ENCODE measurements at regions not wholly inside any gene's neighbourhood (a gene's known extent, or its start where the extent isn't known, plus 50 kb on each side); places are given as distances from the start of the nearest gene placed in this dataset.

DNA sequence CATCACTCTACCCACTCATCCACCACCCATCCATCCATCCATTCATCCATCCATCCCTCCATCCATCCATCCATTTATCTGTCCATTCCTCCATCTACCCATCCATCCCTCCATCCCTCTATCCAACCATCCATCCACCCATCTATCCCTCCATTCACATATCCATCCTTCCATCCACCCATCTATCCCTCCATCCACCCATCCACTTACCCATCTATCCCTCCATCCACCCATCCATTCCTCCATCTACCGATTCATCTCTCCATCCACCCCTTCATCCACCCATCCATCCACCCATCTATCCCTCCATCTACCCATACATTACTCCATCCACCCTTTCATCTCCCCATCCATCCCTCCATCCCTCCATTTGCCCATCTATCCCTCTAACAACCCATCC lies 239.6 kb upstream of the SHH start:
- TF ChIP-seq CEBPB (IDR thresholded peaks at IDR 0.05), result no peak
- no peak for TF ChIP-seq ZBTB7A (IDR thresholded peaks at IDR 0.05; ENCODE audit: low read depth)
- TF ChIP-seq, protein P1, sequence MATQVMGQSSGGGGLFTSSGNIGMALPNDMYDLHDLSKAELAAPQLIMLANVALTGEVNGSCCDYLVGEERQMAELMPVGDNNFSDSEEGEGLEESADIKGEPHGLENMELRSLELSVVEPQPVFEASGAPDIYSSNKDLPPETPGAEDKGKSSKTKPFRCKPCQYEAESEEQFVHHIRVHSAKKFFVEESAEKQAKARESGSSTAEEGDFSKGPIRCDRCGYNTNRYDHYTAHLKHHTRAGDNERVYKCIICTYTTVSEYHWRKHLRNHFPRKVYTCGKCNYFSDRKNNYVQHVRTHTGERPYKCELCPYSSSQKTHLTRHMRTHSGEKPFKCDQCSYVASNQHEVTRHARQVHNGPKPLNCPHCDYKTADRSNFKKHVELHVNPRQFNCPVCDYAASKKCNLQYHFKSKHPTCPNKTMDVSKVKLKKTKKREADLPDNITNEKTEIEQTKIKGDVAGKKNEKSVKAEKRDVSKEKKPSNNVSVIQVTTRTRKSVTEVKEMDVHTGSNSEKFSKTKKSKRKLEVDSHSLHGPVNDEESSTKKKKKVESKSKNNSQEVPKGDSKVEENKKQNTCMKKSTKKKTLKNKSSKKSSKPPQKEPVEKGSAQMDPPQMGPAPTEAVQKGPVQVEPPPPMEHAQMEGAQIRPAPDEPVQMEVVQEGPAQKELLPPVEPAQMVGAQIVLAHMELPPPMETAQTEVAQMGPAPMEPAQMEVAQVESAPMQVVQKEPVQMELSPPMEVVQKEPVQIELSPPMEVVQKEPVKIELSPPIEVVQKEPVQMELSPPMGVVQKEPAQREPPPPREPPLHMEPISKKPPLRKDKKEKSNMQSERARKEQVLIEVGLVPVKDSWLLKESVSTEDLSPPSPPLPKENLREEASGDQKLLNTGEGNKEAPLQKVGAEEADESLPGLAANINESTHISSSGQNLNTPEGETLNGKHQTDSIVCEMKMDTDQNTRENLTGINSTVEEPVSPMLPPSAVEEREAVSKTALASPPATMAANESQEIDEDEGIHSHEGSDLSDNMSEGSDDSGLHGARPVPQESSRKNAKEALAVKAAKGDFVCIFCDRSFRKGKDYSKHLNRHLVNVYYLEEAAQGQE (IDR thresholded peaks at IDR 0.05; ENCODE audit: low read depth), result no peak
- no peak for TF ChIP-seq TCF12 (IDR thresholded peaks at IDR 0.05; ENCODE audit: low read depth)
- TF ChIP-seq EGR1 (IDR thresholded peaks at IDR 0.05), result no peak
- no peak for TF ChIP-seq EP300 (IDR thresholded peaks at IDR 0.05; ENCODE audit: borderline replicate concordance)
- TF ChIP-seq TEAD4 (IDR thresholded peaks at IDR 0.05), result no peak
- no peak for TF ChIP-seq YY1 (IDR thresholded peaks at IDR 0.05; ENCODE audit: low read depth)
- no peak for TF ChIP-seq CREB1 (IDR thresholded peaks at IDR 0.05; ENCODE audit: low read depth)
- TF ChIP-seq, protein P2, sequence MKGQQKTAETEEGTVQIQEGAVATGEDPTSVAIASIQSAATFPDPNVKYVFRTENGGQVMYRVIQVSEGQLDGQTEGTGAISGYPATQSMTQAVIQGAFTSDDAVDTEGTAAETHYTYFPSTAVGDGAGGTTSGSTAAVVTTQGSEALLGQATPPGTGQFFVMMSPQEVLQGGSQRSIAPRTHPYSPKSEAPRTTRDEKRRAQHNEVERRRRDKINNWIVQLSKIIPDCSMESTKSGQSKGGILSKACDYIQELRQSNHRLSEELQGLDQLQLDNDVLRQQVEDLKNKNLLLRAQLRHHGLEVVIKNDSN (IDR thresholded peaks at IDR 0.05), result no peak
- no peak for TF ChIP-seq TAF1 (IDR thresholded peaks at IDR 0.05; ENCODE audit: low read depth)
- TF ChIP-seq, protein P3, sequence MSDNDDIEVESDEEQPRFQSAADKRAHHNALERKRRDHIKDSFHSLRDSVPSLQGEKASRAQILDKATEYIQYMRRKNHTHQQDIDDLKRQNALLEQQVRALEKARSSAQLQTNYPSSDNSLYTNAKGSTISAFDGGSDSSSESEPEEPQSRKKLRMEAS (IDR thresholded peaks at IDR 0.05), result no peak
- no peak for TF ChIP-seq RAD21 (IDR thresholded peaks at IDR 0.05; ENCODE audit: low read depth)
- no peak for TF ChIP-seq NFIC (IDR thresholded peaks at IDR 0.05)
- TF ChIP-seq FOXM1 (IDR thresholded peaks at IDR 0.05; ENCODE audit: borderline replicate concordance, low read depth), result no peak

DNA sequence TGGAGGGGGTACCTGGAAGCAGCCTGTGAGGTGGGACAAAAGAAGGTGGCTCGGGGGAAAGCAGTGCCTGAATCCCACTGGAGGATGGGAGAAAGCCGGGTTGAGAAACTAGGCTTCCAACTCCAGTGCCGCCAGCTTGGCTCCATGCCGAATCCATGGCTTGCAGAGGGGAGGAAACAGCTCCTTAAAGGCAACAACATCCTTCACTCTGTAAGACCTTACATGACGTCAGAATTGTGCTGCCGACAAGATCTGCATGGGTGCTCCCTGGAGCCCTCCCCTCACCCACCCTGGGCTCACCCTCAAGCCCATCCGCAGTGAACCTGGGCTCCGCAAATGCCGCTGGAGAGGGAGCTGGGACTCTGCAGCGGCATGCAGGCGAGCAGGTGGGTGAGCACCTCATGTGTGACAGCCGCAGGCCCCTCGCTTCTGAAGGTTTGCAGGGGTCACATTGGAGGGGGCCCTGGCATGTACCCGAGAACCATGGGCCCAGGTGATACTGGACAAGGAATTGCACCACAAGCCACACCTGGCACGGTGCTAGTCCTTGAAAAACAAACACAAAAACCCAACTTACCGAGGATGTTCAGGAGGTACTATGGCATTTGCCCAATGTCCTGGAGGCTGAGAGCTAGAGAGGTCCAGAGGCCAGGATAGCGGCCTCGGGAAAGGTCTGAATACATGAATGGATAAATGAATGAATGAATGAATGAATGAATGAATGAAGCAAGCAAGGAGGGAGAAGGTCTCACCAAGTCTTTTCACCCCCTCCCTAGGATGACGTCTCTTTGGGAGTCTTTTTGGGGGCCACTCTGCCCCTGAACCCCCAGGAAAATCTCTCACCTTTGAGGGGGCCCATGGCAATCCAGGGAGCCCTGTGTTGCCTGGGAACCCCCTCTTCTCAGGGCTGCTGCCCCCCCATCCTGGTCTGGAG lies 238.6 kb upstream of the SHH start:
- TF ChIP-seq YY1 (IDR thresholded peaks at IDR 0.05; ENCODE audit: low read depth) (no peak), FOXM1 (IDR thresholded peaks at IDR 0.05; ENCODE audit: borderline replicate concordance, low read depth) (no peak), TCF12 (IDR thresholded peaks at IDR 0.05; ENCODE audit: low read depth) (no peak), CEBPB (IDR thresholded peaks at IDR 0.05) (no peak), CREB1 (IDR thresholded peaks at IDR 0.05; ENCODE audit: low read depth) (no peak), TAF1 (IDR thresholded peaks at IDR 0.05; ENCODE audit: low read depth) (no peak), EGR1 (IDR thresholded peaks at IDR 0.05) (no peak)
- TF ChIP-seq, protein P2 (IDR thresholded peaks at IDR 0.05), result no peak

DNA sequence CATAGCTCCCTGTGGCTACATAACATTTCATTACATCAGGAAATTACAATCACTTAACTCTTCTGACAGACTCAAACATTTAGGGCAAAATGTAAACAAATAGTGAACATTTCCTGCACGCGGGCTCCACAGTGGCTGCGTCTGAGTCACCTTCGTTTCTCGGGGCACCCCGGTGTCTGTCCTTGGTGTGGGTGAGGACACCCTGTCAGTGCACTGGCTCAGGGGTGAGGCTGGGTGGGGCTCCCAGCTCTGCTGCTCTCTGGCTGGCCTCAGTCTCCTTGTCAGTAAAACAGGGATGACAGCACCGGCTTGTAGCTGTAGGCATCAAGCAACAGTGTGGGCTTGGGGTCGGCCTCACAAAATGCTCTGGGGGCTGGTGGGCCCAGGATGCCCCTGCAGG lies 237.1 kb upstream of the SHH start:
- TF ChIP-seq FOXM1 (IDR thresholded peaks at IDR 0.05; ENCODE audit: borderline replicate concordance, low read depth) (no peak), RAD21 (IDR thresholded peaks at IDR 0.05; ENCODE audit: low read depth) (no peak), ZBTB7A (IDR thresholded peaks at IDR 0.05; ENCODE audit: low read depth) (no peak), EGR1 (IDR thresholded peaks at IDR 0.05) (no peak), EP300 (IDR thresholded peaks at IDR 0.05; ENCODE audit: borderline replicate concordance) (no peak), TEAD4 (IDR thresholded peaks at IDR 0.05) (no peak), CEBPB (IDR thresholded peaks at IDR 0.05) (no peak), TCF12 (IDR thresholded peaks at IDR 0.05; ENCODE audit: low read depth) (no peak), CREB1 (IDR thresholded peaks at IDR 0.05; ENCODE audit: low read depth) (no peak), TAF1 (IDR thresholded peaks at IDR 0.05; ENCODE audit: low read depth) (no peak), NFIC (IDR thresholded peaks at IDR 0.05) (no peak), YY1 (IDR thresholded peaks at IDR 0.05; ENCODE audit: low read depth) (no peak)
- TF ChIP-seq, protein P3 (IDR thresholded peaks at IDR 0.05), result no peak
- TF ChIP-seq, protein P1 (IDR thresholded peaks at IDR 0.05; ENCODE audit: low read depth), result no peak
- TF ChIP-seq, protein P2 (IDR thresholded peaks at IDR 0.05), result no peak

DNA sequence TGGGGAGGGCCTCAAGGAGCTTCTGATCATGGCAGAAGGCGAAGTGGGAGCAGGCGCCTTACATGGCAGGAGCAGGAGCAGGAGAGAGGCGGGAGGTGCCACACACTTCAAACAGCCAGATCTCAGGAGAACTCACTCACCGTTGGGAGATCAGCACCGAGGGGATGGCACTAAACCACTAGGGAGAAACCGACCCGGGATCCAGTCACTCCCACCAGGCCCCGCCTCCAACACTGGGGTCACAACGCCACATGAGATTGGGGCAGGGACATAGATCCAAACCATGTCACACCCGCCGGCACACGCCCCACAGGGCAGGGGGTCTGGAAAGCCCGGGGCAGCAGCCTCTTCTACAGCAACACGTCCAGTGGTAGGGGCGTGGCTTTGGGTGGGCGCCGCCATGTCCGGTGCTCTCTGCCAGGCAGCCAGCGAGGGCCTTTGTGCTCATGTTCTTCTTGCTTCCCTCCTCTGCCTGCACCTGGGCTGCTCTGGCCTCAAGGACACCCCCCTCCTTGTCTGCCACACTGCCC lies 233.8 kb upstream of the SHH start:
- no peak for TF ChIP-seq EP300 (IDR thresholded peaks at IDR 0.05; ENCODE audit: borderline replicate concordance)
- TF ChIP-seq TAF1 (IDR thresholded peaks at IDR 0.05; ENCODE audit: low read depth), result no peak
- TF ChIP-seq YY1 (IDR thresholded peaks at IDR 0.05; ENCODE audit: low read depth), result no peak
- TF ChIP-seq, protein P1 (IDR thresholded peaks at IDR 0.05; ENCODE audit: low read depth), result no peak
- no peak for TF ChIP-seq CREB1 (IDR thresholded peaks at IDR 0.05; ENCODE audit: low read depth)
- no peak for TF ChIP-seq NFIC (IDR thresholded peaks at IDR 0.05)
- TF ChIP-seq, protein P2 (IDR thresholded peaks at IDR 0.05), result no peak
- TF ChIP-seq, protein P3 (IDR thresholded peaks at IDR 0.05), result no peak
- no peak for TF ChIP-seq CEBPB (IDR thresholded peaks at IDR 0.05)
- TF ChIP-seq RAD21 (IDR thresholded peaks at IDR 0.05; ENCODE audit: low read depth), result no peak
- TF ChIP-seq FOXM1 (IDR thresholded peaks at IDR 0.05; ENCODE audit: borderline replicate concordance, low read depth), result no peak
- TF ChIP-seq TEAD4 (IDR thresholded peaks at IDR 0.05), result no peak
- no peak for TF ChIP-seq EGR1 (IDR thresholded peaks at IDR 0.05)
- TF ChIP-seq TCF12 (IDR thresholded peaks at IDR 0.05; ENCODE audit: low read depth), result no peak
- TF ChIP-seq ZBTB7A (IDR thresholded peaks at IDR 0.05; ENCODE audit: low read depth), result no peak

All from Ishikawa (cell line).